ENCODE measurements at regions not wholly inside any gene's neighbourhood (a gene's known extent, or its start where the extent isn't known, plus 50 kb on each side); places are given as distances from the start of the nearest gene placed in this dataset.
"Not testable (repeated sequence)": the region's sequence is repeated elsewhere in the genome, so short reads cannot be mapped to it uniquely, and the experiment has no call there.

- DNase-seq (ENCODE audit: low read depth in 2 of 2) = no peak
These were observed 277.8 kb upstream of the DNAJC19 start for GRCh38 chr3:181267312-181267711.

GRCh38 chr3:181265750-181266333, 276.3 kb upstream of the DNAJC19 start:
- no peak for DNase-seq (ENCODE audit: low read depth in 2 of 2)

GRCh38 chr3:181264486-181264885, 274.9 kb upstream of the DNAJC19 start:
- no peak for DNase-seq (ENCODE audit: low read depth in 2 of 2)

GRCh38 chr3:181253796-181254195, 264.3 kb upstream of the DNAJC19 start:
- DNase-seq (ENCODE audit: low read depth in 2 of 2) = no peak

- DNase-seq (ENCODE audit: low read depth in 2 of 2) = no peak
These were observed 263.1 kb upstream of the DNAJC19 start for GRCh38 chr3:181252631-181253030.

GRCh38 chr3:181250714-181251113, 261.2 kb upstream of the DNAJC19 start:
- no peak for DNase-seq (ENCODE audit: low read depth in 2 of 2)

- DNase-seq (ENCODE audit: low read depth in 2 of 2) = no peak
These were observed 249.9 kb upstream of the DNAJC19 start for GRCh38 chr3:181239441-181239840.

- no peak for DNase-seq (ENCODE audit: low read depth in 2 of 2)
These were observed 240.7 kb upstream of the DNAJC19 start for GRCh38 chr3:181230258-181230657.

GRCh38 chr3:181213347-181213746, 223.8 kb upstream of the DNAJC19 start:
- DNase-seq (ENCODE audit: low read depth in 2 of 2) = no peak

GRCh38 chr3:181212271-181212670, 222.7 kb upstream of the DNAJC19 start:
- DNase-seq (ENCODE audit: low read depth in 2 of 2) = no peak

GRCh38 chr3:181210275-181210674, 220.7 kb upstream of the DNAJC19 start:
- DNase-seq (ENCODE audit: low read depth in 2 of 2) = no peak

GRCh38 chr3:181189556-181189955, 200.0 kb upstream of the DNAJC19 start:
- DNase-seq (ENCODE audit: low read depth in 2 of 2) = no peak

GRCh38 chr3:181183764-181184163, 194.2 kb upstream of the DNAJC19 start:
- DNase-seq (ENCODE audit: low read depth in 2 of 2) = no peak

- not testable (repeated sequence) for DNase-seq (ENCODE audit: low read depth in 2 of 2)
These were observed 193.5 kb upstream of the DNAJC19 start for GRCh38 chr3:181183057-181183456.

GRCh38 chr3:181178991-181179390, 189.5 kb upstream of the DNAJC19 start:
- DNase-seq (ENCODE audit: low read depth in 2 of 2) = no peak

GRCh38 chr3:181176601-181177000, 187.1 kb upstream of the DNAJC19 start:
- peak in 1 of 2 donors; percentile 5 for DNase-seq (ENCODE audit: low read depth in 2 of 2)

GRCh38 chr3:181174676-181175233, 185.2 kb upstream of the DNAJC19 start:
- no peak for DNase-seq (ENCODE audit: low read depth in 2 of 2)

GRCh38 chr3:181174022-181174421, 184.5 kb upstream of the DNAJC19 start:
- no peak for DNase-seq (ENCODE audit: low read depth in 2 of 2)

- DNase-seq (ENCODE audit: low read depth in 2 of 2) = no peak
These were observed 183.7 kb upstream of the DNAJC19 start for GRCh38 chr3:181173227-181173626.

GRCh38 chr3:181134873-181135272, 145.3 kb upstream of the DNAJC19 start:
- no peak for DNase-seq (ENCODE audit: low read depth in 2 of 2)

- DNase-seq (ENCODE audit: low read depth in 2 of 2) = no peak
These were observed 144.3 kb upstream of the DNAJC19 start for GRCh38 chr3:181133832-181134231.

GRCh38 chr3:181105646-181106045, 116.1 kb upstream of the DNAJC19 start:
- no peak for DNase-seq (ENCODE audit: low read depth in 2 of 2)

- peak in 1 of 2 donors; percentile 12 for DNase-seq (ENCODE audit: low read depth in 2 of 2)
These were observed 114.1 kb upstream of the DNAJC19 start for GRCh38 chr3:181103605-181104004.

GRCh38 chr3:181086011-181086410, 96.5 kb upstream of the DNAJC19 start:
- DNase-seq (ENCODE audit: low read depth in 2 of 2) = no peak
